ENCODE measurements at regions not wholly inside any gene's neighbourhood (a gene's known extent, or its start where the extent isn't known, plus 50 kb on each side); places are given as distances from the start of the nearest gene placed in this dataset.
"Not testable (repeated sequence)": the region's sequence is repeated elsewhere in the genome, so short reads cannot be mapped to it uniquely, and the experiment has no call there.

DNA sequence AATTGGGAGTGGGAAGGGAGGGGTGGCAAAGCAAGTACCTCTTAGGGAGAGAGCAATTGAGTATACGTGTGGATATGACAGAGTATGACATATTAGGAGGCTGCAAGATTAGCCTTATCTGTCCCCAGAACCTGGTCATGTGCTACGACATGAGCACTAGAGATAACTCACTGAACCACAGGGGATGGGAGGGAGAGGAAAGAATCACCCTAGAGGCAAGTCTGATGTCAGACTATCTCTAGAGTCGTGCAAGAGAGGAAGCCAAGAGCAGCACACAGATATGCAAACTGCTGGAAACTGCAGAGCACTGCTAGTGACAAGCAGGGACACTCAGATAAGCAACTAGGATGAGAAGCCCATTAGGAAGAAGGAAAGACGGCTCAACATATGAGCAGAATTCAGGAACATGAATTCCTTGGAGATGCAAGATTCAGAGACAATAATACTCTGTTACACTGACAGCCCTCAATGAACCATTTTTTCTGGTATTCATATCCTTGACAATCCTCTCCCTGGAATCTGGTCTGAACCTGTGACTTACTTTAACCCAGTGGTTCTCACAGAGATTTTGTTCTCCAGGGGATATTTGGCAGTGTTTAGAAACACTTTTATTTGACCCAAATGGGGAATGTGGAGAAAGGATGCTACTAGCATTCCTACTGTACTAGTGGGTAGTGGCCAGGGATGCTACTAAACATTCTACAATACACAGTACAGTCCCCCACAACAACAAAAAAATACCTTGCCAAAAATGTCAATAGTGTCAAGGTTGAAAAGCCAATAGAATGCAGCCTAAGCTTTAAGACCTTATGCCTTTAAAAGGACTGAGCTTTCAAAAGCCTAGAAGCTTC is 84.0 kb upstream of the BMP2K start:
- DNase-seq (ENCODE audit: low read depth in 2 of 2): no peak

DNA sequence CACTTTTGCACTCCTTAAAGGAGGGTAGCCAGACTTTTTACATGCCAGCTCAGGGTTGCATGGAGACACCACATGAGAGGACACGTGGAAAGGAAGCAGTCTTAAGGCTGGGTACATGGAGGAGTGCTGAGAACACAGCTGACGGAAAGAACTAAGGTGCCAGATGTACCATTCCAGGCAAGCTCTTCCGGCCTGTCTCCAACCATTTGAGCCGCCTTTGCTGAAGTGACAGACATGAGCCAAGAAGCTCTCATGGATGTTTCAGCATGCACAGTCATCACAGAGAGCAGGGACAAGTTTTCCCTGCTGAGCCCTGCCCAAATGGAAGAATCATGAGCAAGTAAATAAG is 83.4 kb upstream of the BMP2K start:
- DNase-seq (ENCODE audit: low read depth in 2 of 2): no peak

DNA sequence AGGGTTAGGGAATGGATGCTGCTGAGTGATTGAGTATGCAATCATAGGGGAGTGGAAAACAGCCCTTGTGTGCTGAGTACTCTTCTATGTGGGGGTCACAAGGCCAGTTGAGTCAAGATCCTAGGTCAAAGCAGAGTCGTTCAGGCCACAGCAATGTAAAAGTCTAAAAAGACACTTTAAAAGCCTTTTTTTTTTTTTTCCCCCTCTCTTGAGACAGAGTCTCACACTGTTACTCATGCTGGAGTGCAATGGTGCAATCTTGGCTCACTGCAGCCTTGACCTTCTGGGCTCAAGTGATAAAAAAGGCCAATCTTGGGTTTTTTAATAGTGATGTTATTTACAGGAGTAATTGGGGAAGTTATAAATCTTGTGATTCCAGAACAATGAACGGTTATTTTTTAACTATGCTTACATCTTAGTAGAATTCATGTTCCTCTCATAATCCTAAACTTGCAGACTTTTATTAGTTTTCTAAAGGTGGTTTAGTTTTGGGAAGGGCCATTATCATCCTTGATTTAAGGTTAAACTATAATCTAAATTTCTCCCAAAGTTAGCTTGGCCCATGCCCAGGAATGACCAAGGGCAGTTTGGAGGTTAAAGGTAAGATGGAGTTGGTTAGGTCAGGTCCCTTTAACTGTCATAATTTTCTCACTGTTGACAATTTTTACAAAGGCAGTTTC is 82.2 kb upstream of the BMP2K start:
- no peak for DNase-seq (ENCODE audit: low read depth in 2 of 2)

DNA sequence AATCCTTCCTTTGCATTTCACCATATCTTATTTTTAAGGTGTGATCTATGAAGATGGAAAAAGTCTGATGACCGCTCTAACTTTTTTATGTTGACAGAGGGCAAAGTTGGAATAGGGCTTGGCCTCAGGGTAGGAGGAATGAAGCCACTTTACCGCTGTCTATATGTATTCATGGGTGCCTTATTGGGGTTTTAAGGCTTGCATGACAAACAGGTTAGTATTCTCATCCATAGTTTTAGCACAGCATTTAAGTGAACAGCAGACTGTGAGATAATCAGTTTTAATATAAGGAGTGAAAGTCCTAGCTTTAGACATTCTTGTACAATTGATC is 81.7 kb upstream of the BMP2K start:
- no peak for DNase-seq (ENCODE audit: low read depth in 2 of 2)

DNA sequence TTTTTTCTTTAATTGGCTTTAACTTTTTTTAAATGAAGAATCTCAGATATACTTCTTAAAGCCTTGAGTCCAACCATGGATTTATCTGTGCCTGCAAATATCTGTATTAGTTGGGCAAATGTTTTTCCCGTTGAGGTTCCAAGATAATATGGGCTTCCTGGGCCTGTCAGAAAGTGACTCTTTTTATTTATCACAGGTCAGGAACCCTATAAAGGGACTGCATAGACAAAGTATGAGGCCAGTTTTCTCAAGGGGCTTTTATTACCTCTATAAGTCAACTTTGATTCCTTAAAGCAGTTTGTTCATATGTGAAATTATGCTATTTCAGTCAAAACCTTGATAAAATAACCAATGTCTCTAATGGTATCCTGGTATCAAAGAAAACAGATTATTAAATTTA is 80.2 kb upstream of the BMP2K start:
- DNase-seq (ENCODE audit: low read depth in 2 of 2): no peak

GRCh38 chr4:78703079-78703478 is 73.1 kb upstream of the BMP2K start:
- DNase-seq (ENCODE audit: low read depth in 2 of 2): no peak

GRCh38 chr4:78704317-78704716 is 71.8 kb upstream of the BMP2K start:
- DNase-seq (ENCODE audit: low read depth in 2 of 2): no peak

GRCh38 chr4:78704981-78705683 is 71.0 kb upstream of the BMP2K start:
- DNase-seq (ENCODE audit: low read depth in 2 of 2): no peak

- no peak for DNase-seq (ENCODE audit: low read depth in 2 of 2)
These were observed 69.8 kb upstream of the BMP2K start for GRCh38 chr4:78706302-78706701.

DNA sequence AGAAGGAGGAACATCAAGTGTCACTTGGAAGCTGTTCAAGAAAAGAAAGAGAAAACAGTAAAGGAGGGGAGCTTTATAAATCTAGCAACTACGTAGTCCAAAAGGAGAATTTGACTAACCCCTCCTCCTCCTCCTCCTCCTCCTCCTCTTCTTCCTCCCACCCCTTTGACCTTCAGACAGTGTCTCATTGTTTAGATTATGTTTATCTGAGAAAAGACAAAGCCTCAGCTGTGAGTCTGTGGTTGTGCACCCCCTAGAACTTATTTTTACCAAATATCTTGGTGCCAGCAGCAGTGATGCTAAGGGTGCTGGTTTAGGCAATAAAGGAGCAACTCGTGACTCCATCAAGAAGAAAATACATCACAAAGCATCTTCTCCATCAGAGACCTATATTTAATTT is 68.9 kb upstream of the BMP2K start:
- DNase-seq (ENCODE audit: low read depth in 2 of 2): no peak

DNA sequence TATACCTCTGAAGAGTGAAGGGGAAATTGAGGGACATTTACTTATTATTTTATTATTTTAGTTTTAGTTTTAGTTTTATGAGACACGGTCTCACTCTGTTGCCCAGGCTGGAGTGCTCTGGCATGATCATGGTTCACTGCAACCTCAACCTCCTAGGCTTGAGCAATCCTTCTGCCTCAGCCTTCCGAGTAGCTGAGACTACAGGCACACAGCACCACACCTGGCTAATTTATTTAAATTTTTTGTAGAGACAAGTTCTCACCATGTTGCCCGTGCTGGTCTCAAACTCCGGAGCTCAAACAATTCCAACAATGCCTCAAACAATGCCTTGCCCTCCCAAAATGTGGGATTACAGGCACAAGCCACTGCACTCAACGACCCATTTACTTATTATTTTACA is 68.4 kb upstream of the BMP2K start:
- no peak for DNase-seq (ENCODE audit: low read depth in 2 of 2)

GRCh38 chr4:78710536-78710935 is 65.6 kb upstream of the BMP2K start:
- no peak for DNase-seq (ENCODE audit: low read depth in 2 of 2)

- no peak for DNase-seq (ENCODE audit: low read depth in 2 of 2)
These were observed 64.5 kb upstream of the BMP2K start for GRCh38 chr4:78711676-78712075.

GRCh38 chr4:78714598-78714997 is 61.6 kb upstream of the BMP2K start:
- DNase-seq (ENCODE audit: low read depth in 2 of 2): not testable (repeated sequence)

DNA sequence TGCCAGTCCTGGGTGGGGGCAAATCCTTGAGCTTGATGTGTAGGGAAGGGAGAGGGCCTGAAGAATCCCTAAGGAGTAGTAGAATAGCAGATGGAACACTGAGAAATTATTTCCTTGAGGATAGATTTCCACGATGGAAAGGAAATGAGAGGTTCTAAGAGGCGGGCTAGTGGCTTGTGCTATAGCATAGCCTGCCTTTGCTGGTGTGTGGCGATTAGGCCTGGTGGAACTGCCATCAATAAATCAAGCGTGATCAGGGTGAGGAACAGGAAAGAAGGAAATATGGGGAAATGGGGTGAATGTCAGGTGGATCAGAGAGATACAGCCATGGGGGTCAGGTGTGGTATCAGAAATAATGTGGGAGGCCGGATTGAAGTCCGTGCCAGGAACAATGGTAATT is 60.8 kb upstream of the BMP2K start:
- not testable (repeated sequence) for DNase-seq (ENCODE audit: low read depth in 2 of 2)

GRCh38 chr4:78717712-78718111 is 58.4 kb upstream of the BMP2K start:
- not testable (repeated sequence) for DNase-seq (ENCODE audit: low read depth in 2 of 2)

- DNase-seq (ENCODE audit: low read depth in 2 of 2): no peak
These were observed 55.9 kb upstream of the BMP2K start for GRCh38 chr4:78720204-78720603.

DNA sequence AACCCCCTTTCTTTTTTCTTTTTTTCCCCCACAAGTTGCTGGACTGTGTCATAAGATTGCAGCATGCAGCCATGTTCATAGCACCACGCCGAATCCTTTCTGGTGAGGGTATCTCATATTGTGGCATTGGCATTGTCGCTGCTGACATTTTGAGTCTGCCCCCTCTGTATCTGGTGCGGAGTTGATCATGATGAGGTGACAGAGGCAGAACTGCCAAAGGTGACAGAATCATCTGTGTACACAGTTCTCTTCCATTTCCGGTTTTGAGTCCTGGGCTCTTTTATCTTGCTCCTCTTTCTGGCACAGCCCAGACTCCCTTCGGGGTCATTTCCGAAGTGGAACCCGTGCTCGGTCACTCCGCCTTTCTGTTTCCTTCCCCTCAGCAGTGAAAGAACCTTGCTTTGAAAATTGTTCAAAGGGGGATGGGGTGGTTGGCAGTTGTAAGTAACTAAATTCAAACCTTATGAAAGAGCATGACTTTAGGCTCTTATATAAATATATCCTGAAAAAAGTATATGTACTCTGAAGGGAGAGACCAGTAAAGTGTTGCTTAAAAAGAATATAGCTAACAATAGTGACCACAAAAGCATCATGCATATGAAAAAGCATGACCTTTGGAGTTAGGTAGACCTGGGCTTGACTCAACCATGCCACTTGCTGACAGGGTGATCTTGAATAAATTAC is 55.0 kb upstream of the BMP2K start:
- peak; percentile 6 to 14 for DNase-seq (ENCODE audit: low read depth in 2 of 2)

DNA sequence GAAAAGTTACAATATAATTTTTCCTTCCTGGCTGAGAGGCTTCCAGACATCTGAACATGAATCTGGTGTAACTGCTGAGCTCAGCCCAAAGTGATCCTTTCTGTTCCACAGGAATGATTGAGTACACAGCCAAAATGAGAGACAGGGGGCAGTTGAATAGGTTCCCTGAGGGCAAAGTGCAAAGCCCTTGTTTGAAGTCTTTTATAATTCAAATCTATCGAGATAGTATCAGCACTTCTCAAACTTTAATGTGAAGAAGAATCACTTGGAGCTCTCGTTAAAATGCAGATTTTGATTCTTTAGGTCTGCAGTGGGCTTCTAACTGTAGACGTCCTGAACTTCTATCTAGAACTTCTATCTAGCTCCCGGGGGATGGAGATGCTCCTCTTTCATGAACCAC is 54.4 kb upstream of the BMP2K start:
- no peak for DNase-seq (ENCODE audit: low read depth in 2 of 2)

DNA sequence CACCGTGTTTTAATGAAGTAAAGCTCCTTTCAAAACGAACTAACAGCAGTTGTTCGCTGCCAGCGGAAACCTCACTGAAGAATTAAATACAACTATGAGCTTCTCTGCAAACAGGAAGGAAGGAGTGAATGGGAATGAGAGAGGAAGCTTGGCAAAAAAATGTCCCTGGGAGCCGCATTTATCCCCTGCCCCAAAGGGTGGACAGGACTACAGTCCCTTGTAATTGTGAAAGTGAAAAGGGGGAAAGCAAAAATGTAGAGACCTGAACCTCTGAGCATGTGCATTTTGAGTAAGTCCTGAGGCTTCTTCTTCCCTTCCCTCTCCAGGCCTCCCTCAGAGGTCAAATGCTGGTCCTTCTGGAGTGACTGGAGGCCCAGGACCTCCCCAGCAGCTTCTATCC is 53.8 kb upstream of the BMP2K start:
- DNase-seq (ENCODE audit: low read depth in 2 of 2): no peak

GRCh38 chr4:78722878-78723277 is 53.3 kb upstream of the BMP2K start:
- no peak for DNase-seq (ENCODE audit: low read depth in 2 of 2)
